Osteoblast (primary cell): ENCODE measurements at regions not wholly inside any gene's neighbourhood (a gene's known extent, or its start where the extent isn't known, plus 50 kb on each side); places are given as distances from the start of the nearest gene placed in this dataset.
"Not testable (repeated sequence)": the region's sequence is repeated elsewhere in the genome, so short reads cannot be mapped to it uniquely, and the experiment has no call there.

Source experiments
- DNase-seq: peaks from one replicate; pipeline ENCODE4 v3.0.0; 2011; ENCODE audit warnings: low spot score, mixed read lengths; ENCODE audit not compliant: insufficient read length; ENCODE audit errors: missing footprints
- H2AFZ ChIP-seq: 2 replicates; pipeline ENCODE4 v1.6.0; 2011; ENCODE audit warnings: mild to moderate bottlenecking, low read length
- H3K27ac ChIP-seq: 2 replicates; pipeline ENCODE4 v1.5.1; 2011; ENCODE audit warnings: mild to moderate bottlenecking, low read depth, low read length, moderate library complexity
- H3K27me3 ChIP-seq: 2 replicates; pipeline ENCODE4 v1.6.0; 2012; ENCODE audit warnings: mild to moderate bottlenecking, control low read depth, inconsistent platforms, low read length, moderate library complexity; ENCODE audit not compliant: insufficient read depth
- H3K36me3 ChIP-seq: 2 replicates; pipeline ENCODE4 v1.5.1; 2011; ENCODE audit warnings: mild to moderate bottlenecking, low read length, control low read depth, moderate library complexity; ENCODE audit not compliant: insufficient read depth
- H3K4me1 ChIP-seq: 2 replicates; pipeline ENCODE4 v1.5.1; 2011; ENCODE audit warnings: mild to moderate bottlenecking, low read length, control low read depth, moderate library complexity; ENCODE audit not compliant: insufficient read depth
- H3K4me2 ChIP-seq: 2 replicates; pipeline ENCODE4 v1.6.0; 2011; ENCODE audit warnings: mild to moderate bottlenecking, low read length; ENCODE audit not compliant: insufficient read depth
- H3K4me3 ChIP-seq: fragments of 200-600 bp; sonication (generic); 3 replicates; pipeline ENCODE4 v1.5.1; 2012; ENCODE audit warnings: mild to moderate bottlenecking, low read length, inconsistent platforms; ENCODE audit not compliant: insufficient read depth
- H3K79me2 ChIP-seq: 2 replicates; pipeline ENCODE4 v1.6.0; 2012; ENCODE audit warnings: mild to moderate bottlenecking, low read length, control low read depth, inconsistent platforms; ENCODE audit not compliant: insufficient read depth
- H3K9me3 ChIP-seq: 2 replicates; pipeline ENCODE4 v1.5.1; 2011; ENCODE audit warnings: low read depth, low read length, control low read depth
- H4K20me1 ChIP-seq: 2 replicates; pipeline ENCODE4 v1.6.0; 2012; ENCODE audit warnings: mild to moderate bottlenecking, low read length, control low read depth; ENCODE audit not compliant: insufficient read depth
- CTCF ChIP-seq: IDR thresholded peaks from 2 replicates; pipeline ENCODE4 v1.5.1; 2011; ENCODE audit warnings: mild to moderate bottlenecking, low read depth, low read length, moderate library complexity; ENCODE audit errors: extremely low read depth

GRCh38 chr20:4322499-4322898, 73.4 kb upstream of the ADRA1D start:
- Histone ChIP-seq H3K4me3 (no peak overlapping the region), H2AFZ (no peak overlapping the region), H3K27ac (no peak overlapping the region), H3K9me3 (no peaks in the 10 kb centered on the region), H3K36me3 (no peaks in the 10 kb centered on the region), H3K4me2 (no peak overlapping the region), H3K79me2 (no peaks in the 10 kb centered on the region), H4K20me1 (no peaks in the 10 kb centered on the region), H3K27me3 (no peaks in the 10 kb centered on the region), H3K4me1 (peaks cover 10% of the 10 kb centered on the region)
- TF ChIP-seq CTCF: no peak
- no peak for DNase-seq

GRCh38 chr20:4320291-4320690, 71.2 kb upstream of the ADRA1D start:
- Histone ChIP-seq H3K4me3 (no peak overlapping the region), H2AFZ (no peak overlapping the region), H3K4me1 (no peaks in the 10 kb centered on the region), H3K4me2 (no peak overlapping the region), H3K27me3 (no peaks in the 10 kb centered on the region), H3K36me3 (no peaks in the 10 kb centered on the region), H3K27ac (no peak overlapping the region), H3K9me3 (no peaks in the 10 kb centered on the region), H3K79me2 (no peaks in the 10 kb centered on the region), H4K20me1 (no peaks in the 10 kb centered on the region)
- no peak for DNase-seq
- TF ChIP-seq CTCF: no peak

GRCh38 chr20:4318891-4319290, 69.8 kb upstream of the ADRA1D start:
- no peak overlapping the region for H2AFZ ChIP-seq
- H3K36me3 ChIP-seq: no peaks in the 10 kb centered on the region
- no peak for TF ChIP-seq CTCF
- no peaks in the 10 kb centered on the region for H3K27me3 ChIP-seq
- H3K79me2 ChIP-seq: no peaks in the 10 kb centered on the region
- no peak for DNase-seq
- no peaks in the 10 kb centered on the region for H4K20me1 ChIP-seq
- H3K4me2 ChIP-seq: no peak overlapping the region
- H3K4me1 ChIP-seq: no peaks in the 10 kb centered on the region
- no peak overlapping the region for H3K4me3 ChIP-seq
- no peaks in the 10 kb centered on the region for H3K9me3 ChIP-seq
- no peak overlapping the region for H3K27ac ChIP-seq

- H2AFZ ChIP-seq, DNase-seq, H3K4me2 ChIP-seq, H3K9me3 ChIP-seq, H3K36me3 ChIP-seq, H3K79me2 ChIP-seq, H3K27me3 ChIP-seq, H4K20me1 ChIP-seq, H3K4me3 ChIP-seq, H3K27ac ChIP-seq: not testable (repeated sequence)
- H3K4me1 ChIP-seq: peaks cover 12% of the 10 kb centered on the region
These were observed 61.5 kb upstream of the ADRA1D start for GRCh38 chr20:4310616-4311015.

GRCh38 chr20:4306206-4306605, 57.1 kb upstream of the ADRA1D start:
- Histone ChIP-seq H3K4me2 (no peak overlapping the region), H3K27me3 (peaks cover 1% of the 10 kb centered on the region), H3K79me2 (no peaks in the 10 kb centered on the region), H3K9me3 (no peaks in the 10 kb centered on the region), H4K20me1 (no peaks in the 10 kb centered on the region), H2AFZ (no peak overlapping the region), H3K4me1 (peaks cover 12% of the 10 kb centered on the region), H3K27ac (no peak overlapping the region), H3K4me3 (no peak overlapping the region), H3K36me3 (no peaks in the 10 kb centered on the region)
- DNase-seq: no peak
- TF ChIP-seq CTCF: no peak
